Fibroblast of lung (primary cell): ENCODE measurements at regions not wholly inside any gene's neighbourhood (a gene's known extent, or its start where the extent isn't known, plus 50 kb on each side); places are given as distances from the start of the nearest gene placed in this dataset.

Source experiments
- DNase-seq, 2 donors: peaks; one replicate each; pipeline versions ENCODE4 v3.0.0 to v3.0.0-alpha.2; 2010; ENCODE audit warnings: low read depth in 2 of 2
- H2AFZ ChIP-seq: 2 replicates; pipeline ENCODE4 v1.5.1; 2012; ENCODE audit warnings: low read length, control low read depth, inconsistent platforms
- H3K27ac ChIP-seq: 2 replicates; pipeline ENCODE4 v1.5.1; 2011; ENCODE audit warnings: low read length, control low read depth; ENCODE audit not compliant: insufficient read depth
- H3K27me3 ChIP-seq: 2 replicates; pipeline ENCODE4 v1.5.1; 2011; ENCODE audit warnings: mild to moderate bottlenecking, low read length; ENCODE audit not compliant: control insufficient read depth, insufficient read depth
- H3K36me3 ChIP-seq: 2 replicates; pipeline ENCODE4 v1.5.1; 2011; ENCODE audit warnings: low read length; ENCODE audit not compliant: control insufficient read depth, insufficient read depth
- H3K4me1 ChIP-seq: 2 replicates; pipeline ENCODE4 v1.5.1; 2011; ENCODE audit warnings: low read length; ENCODE audit not compliant: control insufficient read depth, insufficient read depth; ENCODE audit errors: extremely low read depth
- H3K4me2 ChIP-seq: 2 replicates; pipeline ENCODE4 v1.5.1; 2011; ENCODE audit warnings: low read length, control low read depth; ENCODE audit not compliant: insufficient read depth; ENCODE audit errors: extremely low read depth
- H3K4me3 ChIP-seq, 4 experiments: fragments of 200-600 bp in 1 of 4; sonication (generic) in 1 of 4; replicated peaks in 1 of 4; 2 replicates each; pipeline ENCODE4 v1.5.1; 2011 to 2016; ENCODE audit warnings: low read length in 4 of 4, low read depth in 3 of 4, mild to moderate bottlenecking in 3 of 4, control low read depth in 2 of 4, inconsistent platforms in 1 of 4, mixed read lengths in 1 of 4; ENCODE audit not compliant: insufficient read depth in 1 of 4; ENCODE audit errors: control extremely low read depth in 1 of 4
- H3K79me2 ChIP-seq: 2 replicates; pipeline ENCODE4 v1.5.1; 2012; ENCODE audit warnings: mild to moderate bottlenecking, low read length, inconsistent platforms; ENCODE audit not compliant: control insufficient read depth, insufficient read depth
- H3K9ac ChIP-seq: 2 replicates; pipeline ENCODE4 v1.5.1; 2011; ENCODE audit warnings: mild to moderate bottlenecking, low read length, control low read depth; ENCODE audit not compliant: insufficient read depth
- H3K9me3 ChIP-seq: 2 replicates; pipeline ENCODE4 v1.5.1; 2012; ENCODE audit warnings: low read depth, low read length; ENCODE audit not compliant: control insufficient read depth, insufficient read depth
- H4K20me1 ChIP-seq: 2 replicates; pipeline ENCODE4 v1.5.1; 2011; ENCODE audit warnings: low read length; ENCODE audit not compliant: control insufficient read depth, insufficient read depth; ENCODE audit errors: extremely low read depth
- CTCF ChIP-seq, 2 donors: IDR thresholded peaks in 1 of 2; conservative IDR thresholded peaks in 1 of 2; 1 replicate in 1 of 2; 2 replicates in 1 of 2; pipeline ENCODE4 v1.5.1; 2011 to 2012; ENCODE audit warnings: low read length in 2 of 2, control low read depth in 1 of 2, inconsistent platforms in 1 of 2, low read depth in 1 of 2, mild to moderate bottlenecking in 1 of 2
- EZH2 ChIP-seq: IDR thresholded peaks from 2 replicates; pipeline ENCODE4 v1.5.1; 2012; ENCODE audit warnings: low read length, control low read depth, mild to moderate bottlenecking; ENCODE audit errors: missing control alignments

DNA sequence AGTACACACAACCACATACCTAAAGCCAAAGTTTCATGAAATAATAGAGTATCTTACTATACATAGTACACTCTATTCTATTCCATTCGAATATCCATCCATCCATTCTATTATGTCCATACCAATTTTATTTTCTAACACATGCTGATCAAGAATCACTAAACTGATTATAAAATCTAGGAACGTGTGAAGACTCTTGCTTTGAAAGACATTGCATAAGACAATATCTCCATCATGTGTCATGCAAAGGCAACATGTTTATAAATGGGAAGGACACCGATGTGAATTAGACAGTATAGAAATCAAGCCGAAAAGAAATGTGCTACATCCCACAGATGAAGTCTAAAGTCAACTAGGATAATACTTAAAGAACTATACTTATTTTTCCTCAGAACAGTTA lies 1561.5 kb upstream of the TENM4 start:
- DNase-seq: no peak
- Histone ChIP-seq H2AFZ (no peak overlapping the region), H3K36me3 (no peaks in the 10 kb centered on the region), H3K4me2 (no peak overlapping the region), H3K4me3 (no peak overlapping the region), H3K9me3 (no peaks in the 10 kb centered on the region), H3K79me2 (no peaks in the 10 kb centered on the region), H3K9ac (no peak overlapping the region), H3K4me1 (peaks cover 13% of the 10 kb centered on the region), H3K27ac (no peak overlapping the region), H4K20me1 (no peaks in the 10 kb centered on the region), H3K27me3 (no peaks in the 10 kb centered on the region)
- no peak for TF ChIP-seq CTCF (conservative IDR thresholded peaks at IDR 0.05 in 1 of 2, IDR thresholded peaks at IDR 0.05 in 1 of 2; ENCODE audit: low read depth in 1 of 2, low read length in 2 of 2)
- no peak for TF ChIP-seq EZH2

- no peak overlapping the region for H3K4me2 ChIP-seq
- TF ChIP-seq EZH2: no peak
- no peak for TF ChIP-seq CTCF (conservative IDR thresholded peaks at IDR 0.05 in 1 of 2, IDR thresholded peaks at IDR 0.05 in 1 of 2; ENCODE audit: low read depth in 1 of 2, low read length in 2 of 2)
- H3K9me3 ChIP-seq: no peaks in the 10 kb centered on the region
- no peaks in the 10 kb centered on the region for H3K79me2 ChIP-seq
- no peak overlapping the region for H2AFZ ChIP-seq
- H3K4me1 ChIP-seq: peaks cover 5% of the 10 kb centered on the region
- no peaks in the 10 kb centered on the region for H4K20me1 ChIP-seq
- no peak for DNase-seq
- no peak overlapping the region for H3K4me3 ChIP-seq
- H3K9ac ChIP-seq: no peak overlapping the region
- H3K27ac ChIP-seq: no peak overlapping the region
- H3K36me3 ChIP-seq: no peaks in the 10 kb centered on the region
- H3K27me3 ChIP-seq: no peaks in the 10 kb centered on the region
Measured at GRCh38 chr11:81000735-81001134, 1559.9 kb upstream of the TENM4 start.

DNA sequence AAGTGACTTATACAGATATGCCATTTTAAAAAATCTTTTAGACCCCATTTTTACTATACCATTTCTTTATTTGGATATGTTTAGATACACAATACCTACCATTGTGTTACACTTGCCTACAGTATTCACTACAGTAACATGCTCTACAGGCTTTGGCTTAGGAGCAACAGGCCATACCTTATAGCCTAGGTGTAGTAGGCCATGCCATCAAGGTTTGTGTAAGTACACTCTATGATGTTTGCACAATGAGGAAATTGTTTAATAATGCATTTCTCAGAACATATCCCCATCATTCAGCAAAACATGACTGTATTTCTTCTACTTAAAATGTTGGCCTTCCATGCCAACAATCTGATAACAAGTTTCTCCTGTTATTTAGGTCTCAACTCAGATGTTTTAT lies 1559.5 kb upstream of the TENM4 start:
- Histone ChIP-seq H3K4me3 (no peak overlapping the region), H3K9me3 (no peaks in the 10 kb centered on the region), H3K36me3 (no peaks in the 10 kb centered on the region), H3K79me2 (no peaks in the 10 kb centered on the region), H4K20me1 (no peaks in the 10 kb centered on the region), H2AFZ (no peak overlapping the region), H3K27ac (no peak overlapping the region), H3K4me1 (peaks cover 5% of the 10 kb centered on the region), H3K4me2 (no peak overlapping the region), H3K27me3 (no peaks in the 10 kb centered on the region), H3K9ac (no peak overlapping the region)
- TF ChIP-seq EZH2: no peak
- no peak for TF ChIP-seq CTCF (conservative IDR thresholded peaks at IDR 0.05 in 1 of 2, IDR thresholded peaks at IDR 0.05 in 1 of 2; ENCODE audit: low read depth in 1 of 2, low read length in 2 of 2)
- DNase-seq: no peak
